Neural cell (in vitro differentiated cells): ENCODE measurements at regions not wholly inside any gene's neighbourhood (a gene's known extent, or its start where the extent isn't known, plus 50 kb on each side); places are given as distances from the start of the nearest gene placed in this dataset.

ENCODE experiments used
- EP300 ChIP-seq: fragments of 450-650 bp; conservative IDR thresholded peaks from 2 replicates; pipeline ENCODE4 v1.6.1; 2014; ENCODE audit warnings: antibody characterized with exemption, mild to moderate bottlenecking, moderate library complexity; ENCODE audit not compliant: poor library complexity, severe bottlenecking
- POLR2AphosphoS5 ChIP-seq: IDR thresholded peaks from 2 replicates; pipeline ENCODE4 v1.6.1; 2012
- RAD21 ChIP-seq: fragments of 450-650 bp; conservative IDR thresholded peaks from 2 replicates; pipeline ENCODE4 v1.6.1; 2014; ENCODE audit warnings: antibody characterized with exemption, mild to moderate bottlenecking, moderate library complexity
- TF ChIP-seq, protein P1 (sequence below): fragments of 450-650 bp; IDR thresholded peaks from 2 replicates; pipeline ENCODE4 v1.5.1; 2014; ENCODE audit warnings: antibody characterized with exemption, mild to moderate bottlenecking, moderate library complexity; ENCODE audit not compliant: poor library complexity, severe bottlenecking

DNA sequence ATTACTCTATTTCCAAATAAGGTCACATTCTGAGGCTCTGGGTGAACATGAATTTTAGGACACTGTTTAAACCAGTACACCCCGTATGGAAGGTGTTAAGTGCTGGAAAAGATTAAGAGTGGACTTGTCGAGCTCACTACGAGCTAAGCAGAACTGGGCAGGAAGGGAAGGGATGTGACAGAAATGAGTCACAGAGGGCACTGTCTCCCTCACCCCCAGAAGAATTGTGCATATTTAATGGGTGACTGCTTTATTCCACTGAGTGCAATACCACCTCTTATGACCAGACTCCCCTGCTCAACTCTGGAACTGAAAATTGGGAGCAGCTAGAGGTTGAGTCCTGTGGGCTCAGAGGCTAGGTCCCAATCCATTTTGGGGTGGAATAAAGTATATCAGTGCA lies 187.4 kb upstream of the RPS6KA3 start:
- TF ChIP-seq, protein P1, sequence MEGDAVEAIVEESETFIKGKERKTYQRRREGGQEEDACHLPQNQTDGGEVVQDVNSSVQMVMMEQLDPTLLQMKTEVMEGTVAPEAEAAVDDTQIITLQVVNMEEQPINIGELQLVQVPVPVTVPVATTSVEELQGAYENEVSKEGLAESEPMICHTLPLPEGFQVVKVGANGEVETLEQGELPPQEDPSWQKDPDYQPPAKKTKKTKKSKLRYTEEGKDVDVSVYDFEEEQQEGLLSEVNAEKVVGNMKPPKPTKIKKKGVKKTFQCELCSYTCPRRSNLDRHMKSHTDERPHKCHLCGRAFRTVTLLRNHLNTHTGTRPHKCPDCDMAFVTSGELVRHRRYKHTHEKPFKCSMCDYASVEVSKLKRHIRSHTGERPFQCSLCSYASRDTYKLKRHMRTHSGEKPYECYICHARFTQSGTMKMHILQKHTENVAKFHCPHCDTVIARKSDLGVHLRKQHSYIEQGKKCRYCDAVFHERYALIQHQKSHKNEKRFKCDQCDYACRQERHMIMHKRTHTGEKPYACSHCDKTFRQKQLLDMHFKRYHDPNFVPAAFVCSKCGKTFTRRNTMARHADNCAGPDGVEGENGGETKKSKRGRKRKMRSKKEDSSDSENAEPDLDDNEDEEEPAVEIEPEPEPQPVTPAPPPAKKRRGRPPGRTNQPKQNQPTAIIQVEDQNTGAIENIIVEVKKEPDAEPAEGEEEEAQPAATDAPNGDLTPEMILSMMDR: no peak
- no peak for TF ChIP-seq EP300
- no peak for TF ChIP-seq RAD21
- TF ChIP-seq POLR2AphosphoS5: no peak
